Right renal cortex interstitium (tissue), 3 donors: ENCODE measurements at regions not wholly inside any gene's neighbourhood (a gene's known extent, or its start where the extent isn't known, plus 50 kb on each side); places are given as distances from the start of the nearest gene placed in this dataset.
"Not testable (repeated sequence)": the region's sequence is repeated elsewhere in the genome, so short reads cannot be mapped to it uniquely, and the experiment has no call there.

Experiments
- DNase-seq, 3 donors: peaks; one replicate each; pipeline ENCODE4 v3.0.0-alpha.2; 2013; ENCODE audit warnings: low read depth in 3 of 3, low spot score in 2 of 3

- DNase-seq: no peak
Measured at GRCh38 chr6:140204154-140204553, 829.7 kb upstream of the CITED2 start.

GRCh38 chr6:140203661-140204147, 829.3 kb upstream of the CITED2 start:
- no peak for DNase-seq

- no peak for DNase-seq
Measured at GRCh38 chr6:140202964-140203515, 828.6 kb upstream of the CITED2 start.

GRCh38 chr6:140201787-140202458, 827.5 kb upstream of the CITED2 start:
- DNase-seq: no peak

GRCh38 chr6:140193269-140193668, 818.8 kb upstream of the CITED2 start:
- no peak for DNase-seq

GRCh38 chr6:140192018-140192417, 817.6 kb upstream of the CITED2 start:
- no peak for DNase-seq

- DNase-seq: not testable (repeated sequence)
Measured at GRCh38 chr6:140189263-140189662, 814.8 kb upstream of the CITED2 start.

- no peak for DNase-seq
Measured at GRCh38 chr6:140185991-140186390, 811.5 kb upstream of the CITED2 start.

GRCh38 chr6:140183881-140184280, 809.4 kb upstream of the CITED2 start:
- no peak for DNase-seq

- DNase-seq: no peak
Measured at GRCh38 chr6:140182821-140183220, 808.4 kb upstream of the CITED2 start.

GRCh38 chr6:140181876-140182275, 807.4 kb upstream of the CITED2 start:
- no peak for DNase-seq

- DNase-seq: no peak
Measured at GRCh38 chr6:140180306-140180705, 805.9 kb upstream of the CITED2 start.

GRCh38 chr6:140178935-140179334, 804.5 kb upstream of the CITED2 start:
- no peak for DNase-seq

GRCh38 chr6:140178520-140178919, 804.1 kb upstream of the CITED2 start:
- no peak for DNase-seq

GRCh38 chr6:140176306-140176705, 801.9 kb upstream of the CITED2 start:
- no peak for DNase-seq

- no peak for DNase-seq
Measured at GRCh38 chr6:140175486-140175885, 801.0 kb upstream of the CITED2 start.

GRCh38 chr6:140174524-140174923, 800.1 kb upstream of the CITED2 start:
- DNase-seq: no peak

GRCh38 chr6:140168365-140168764, 793.9 kb upstream of the CITED2 start:
- no peak for DNase-seq

GRCh38 chr6:140160909-140161308, 786.5 kb upstream of the CITED2 start:
- DNase-seq: no peak

- no peak for DNase-seq
Measured at GRCh38 chr6:140160494-140160893, 786.0 kb upstream of the CITED2 start.

- DNase-seq: no peak
Measured at GRCh38 chr6:140156131-140156530, 781.7 kb upstream of the CITED2 start.

GRCh38 chr6:140155451-140156126, 781.1 kb upstream of the CITED2 start:
- DNase-seq: no peak
